WI38 (cell line): ENCODE measurements at regions not wholly inside any gene's neighbourhood (a gene's known extent, or its start where the extent isn't known, plus 50 kb on each side); places are given as distances from the start of the nearest gene placed in this dataset.

Source experiments
- H3K4me3 ChIP-seq: 2 replicates; pipeline ENCODE4 v1.5.1; 2011; ENCODE audit warnings: low read depth, mild to moderate bottlenecking, control low read depth, low read length
- TF ChIP-seq, protein P1 (sequence below): IDR thresholded peaks from 2 replicates; pipeline ENCODE4 v1.5.1; 2012; ENCODE audit warnings: low read depth, mild to moderate bottlenecking, control low read depth, low read length

DNA sequence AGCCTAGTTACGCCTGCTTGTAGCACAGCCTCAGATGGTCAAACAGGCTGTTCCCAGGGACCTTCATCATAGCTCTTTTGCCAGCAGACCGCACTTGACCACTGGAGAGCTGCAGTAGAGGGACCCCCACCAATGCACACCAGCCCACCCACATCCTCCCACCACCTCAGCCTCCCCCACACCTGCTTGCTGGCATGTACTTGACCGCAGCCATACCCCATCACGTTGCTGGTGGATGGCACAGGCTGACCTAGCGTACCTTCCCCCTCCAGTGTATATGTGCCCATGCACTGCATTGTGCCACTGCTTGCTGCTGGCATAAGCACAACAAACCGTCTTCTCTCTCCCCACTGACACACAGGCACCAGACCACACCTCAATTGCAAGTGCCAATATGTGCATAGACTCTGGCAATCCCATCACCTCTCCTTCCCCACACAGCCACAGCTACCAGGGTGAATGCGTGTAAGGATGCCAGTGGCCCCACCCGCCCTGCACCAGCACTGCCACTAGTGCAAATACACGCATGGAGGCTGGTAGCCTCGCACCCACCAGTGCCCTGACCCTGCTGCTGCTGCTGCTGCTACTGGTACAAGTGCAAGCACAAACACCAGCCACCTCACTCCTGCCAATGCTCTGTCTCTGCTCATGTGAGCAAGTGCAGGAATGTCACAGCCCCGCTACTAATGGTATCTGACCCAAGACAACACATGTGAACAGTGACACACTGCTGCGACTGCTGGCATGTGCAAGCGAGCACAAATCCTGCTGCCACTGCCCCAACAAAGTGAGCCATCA lies 1377.6 kb downstream of the CDH11 start:
- TF ChIP-seq, protein P1, sequence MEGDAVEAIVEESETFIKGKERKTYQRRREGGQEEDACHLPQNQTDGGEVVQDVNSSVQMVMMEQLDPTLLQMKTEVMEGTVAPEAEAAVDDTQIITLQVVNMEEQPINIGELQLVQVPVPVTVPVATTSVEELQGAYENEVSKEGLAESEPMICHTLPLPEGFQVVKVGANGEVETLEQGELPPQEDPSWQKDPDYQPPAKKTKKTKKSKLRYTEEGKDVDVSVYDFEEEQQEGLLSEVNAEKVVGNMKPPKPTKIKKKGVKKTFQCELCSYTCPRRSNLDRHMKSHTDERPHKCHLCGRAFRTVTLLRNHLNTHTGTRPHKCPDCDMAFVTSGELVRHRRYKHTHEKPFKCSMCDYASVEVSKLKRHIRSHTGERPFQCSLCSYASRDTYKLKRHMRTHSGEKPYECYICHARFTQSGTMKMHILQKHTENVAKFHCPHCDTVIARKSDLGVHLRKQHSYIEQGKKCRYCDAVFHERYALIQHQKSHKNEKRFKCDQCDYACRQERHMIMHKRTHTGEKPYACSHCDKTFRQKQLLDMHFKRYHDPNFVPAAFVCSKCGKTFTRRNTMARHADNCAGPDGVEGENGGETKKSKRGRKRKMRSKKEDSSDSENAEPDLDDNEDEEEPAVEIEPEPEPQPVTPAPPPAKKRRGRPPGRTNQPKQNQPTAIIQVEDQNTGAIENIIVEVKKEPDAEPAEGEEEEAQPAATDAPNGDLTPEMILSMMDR: no peak
- H3K4me3 ChIP-seq: no peak overlapping the region

DNA sequence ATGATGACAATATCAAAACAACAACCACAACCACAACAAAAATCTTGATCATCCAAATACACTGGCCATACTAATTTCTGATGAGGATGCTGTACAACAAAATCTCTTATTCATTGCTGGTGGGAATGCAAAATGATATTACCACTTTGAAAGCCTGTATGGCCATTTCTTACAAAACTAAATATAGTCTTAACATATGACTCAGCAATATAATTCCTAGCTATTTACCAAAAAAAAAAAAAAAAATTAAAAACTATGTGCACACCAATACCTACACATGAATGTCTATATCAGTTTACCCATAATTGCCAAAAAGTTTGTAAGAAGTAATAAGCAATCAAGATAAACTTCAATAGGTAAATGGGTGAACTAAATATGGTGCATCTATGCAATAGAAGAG lies 1379.7 kb downstream of the CDH11 start:
- H3K4me3 ChIP-seq: no peak overlapping the region
- TF ChIP-seq, protein P1: no peak

DNA sequence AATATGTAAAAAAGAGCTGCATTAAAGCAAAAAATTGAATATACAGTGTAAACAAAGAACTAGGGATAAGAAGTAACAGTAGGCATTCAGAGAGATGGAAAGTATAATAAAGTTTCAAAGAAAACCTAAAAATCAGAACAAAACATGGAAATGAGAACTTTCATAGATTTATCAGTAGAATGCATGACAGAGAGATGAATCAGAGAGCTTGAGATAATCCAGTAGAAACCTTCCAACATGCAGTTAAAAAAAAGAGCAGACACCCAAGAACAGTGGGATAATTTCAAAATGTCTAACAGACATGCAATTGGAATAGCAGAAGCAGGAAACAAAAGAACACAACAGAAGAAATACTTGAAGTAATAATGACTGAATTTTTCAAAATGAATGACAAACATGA lies 1384.2 kb downstream of the CDH11 start:
- TF ChIP-seq, protein P1: no peak
- H3K4me3 ChIP-seq: no peak overlapping the region

DNA sequence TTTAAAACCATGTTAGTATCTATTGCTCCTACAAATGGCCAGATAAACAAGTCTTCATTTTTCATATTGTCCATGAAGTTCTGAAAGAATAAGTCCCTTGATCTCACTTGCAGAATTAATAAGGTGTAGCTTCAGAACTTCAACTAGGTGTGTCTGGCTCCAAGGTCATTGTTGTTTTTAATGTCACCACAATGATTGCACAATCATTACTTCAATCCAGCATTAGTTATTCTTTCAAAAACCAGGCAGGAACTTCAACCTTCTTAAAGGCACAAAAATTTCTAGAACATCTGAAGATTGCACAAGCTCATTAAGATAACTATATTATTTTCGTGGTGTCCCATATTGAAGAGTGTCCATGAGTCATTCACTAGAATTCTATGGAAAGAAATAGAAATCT lies 1386.4 kb downstream of the CDH11 start:
- TF ChIP-seq, protein P1: no peak

DNA sequence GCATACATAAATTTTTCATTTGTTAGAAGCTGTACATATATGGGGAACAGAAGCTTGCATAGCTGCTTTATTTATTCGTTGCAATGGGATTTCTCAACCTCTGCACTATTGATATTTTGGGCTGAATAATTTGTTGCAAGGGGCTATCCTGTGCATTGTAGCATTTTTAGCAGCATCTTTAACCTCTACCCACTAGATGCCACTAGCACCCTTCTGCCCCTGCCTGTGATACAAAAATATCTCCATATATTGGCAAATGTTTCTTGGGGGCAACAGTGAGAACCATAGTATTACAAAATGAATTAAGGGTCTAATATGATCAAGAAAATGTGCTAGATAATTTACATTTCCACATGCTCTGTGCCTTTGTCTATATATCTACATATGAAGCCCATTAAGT lies 1401.0 kb downstream of the CDH11 start:
- TF ChIP-seq, protein P1: no peak
- H3K4me3 ChIP-seq: no peak overlapping the region

More for the DNA sequence above, 1386.4 kb downstream of the CDH11 start:
- H3K4me3 ChIP-seq: no peak overlapping the region

DNA sequence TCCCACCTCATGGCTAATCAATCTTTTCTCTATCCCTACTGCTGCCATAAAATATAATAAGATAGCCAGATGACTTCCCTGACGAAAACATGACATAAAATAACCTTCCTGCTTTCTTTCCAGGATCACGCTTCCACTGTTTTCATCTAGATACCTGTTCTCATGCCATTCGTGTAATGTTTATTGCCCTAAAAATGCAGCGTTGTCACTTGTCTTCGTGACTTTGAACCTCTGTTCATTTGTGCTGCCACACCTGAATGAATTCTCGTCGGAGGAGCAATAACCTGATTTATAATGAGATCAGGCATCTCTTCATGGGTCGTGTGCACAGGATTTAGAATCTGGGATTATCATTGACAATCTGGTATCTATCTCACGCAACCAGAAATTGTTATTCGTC lies 1401.9 kb downstream of the CDH11 start:
- TF ChIP-seq, protein P1: no peak
- H3K4me3 ChIP-seq: no peak overlapping the region

DNA sequence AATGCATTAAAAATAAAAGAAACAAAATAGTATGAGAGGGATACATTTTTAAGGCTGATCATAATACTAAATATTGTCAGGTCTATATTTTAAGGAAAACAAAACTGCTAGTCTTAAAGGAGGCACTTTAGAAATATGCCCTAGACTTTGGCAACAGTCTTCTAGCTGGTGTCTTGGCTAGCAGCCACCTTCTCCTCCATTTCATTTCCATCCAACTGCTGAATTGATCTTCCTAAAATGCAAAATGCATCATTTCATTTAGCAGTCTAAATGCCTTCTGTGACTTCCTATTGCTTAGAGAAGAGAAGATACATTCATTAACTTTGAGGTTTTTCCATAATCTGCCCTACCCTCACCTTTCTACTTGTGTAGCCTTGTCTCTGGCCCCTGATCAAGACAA lies 1404.1 kb downstream of the CDH11 start:
- no peak overlapping the region for H3K4me3 ChIP-seq
- TF ChIP-seq, protein P1: no peak
